NOMO-1 treated with dmso at 0.1 percent for 144 hours (cell line): ENCODE measurements at regions not wholly inside any gene's neighbourhood (a gene's known extent, or its start where the extent isn't known, plus 50 kb on each side); places are given as distances from the start of the nearest gene placed in this dataset.

Source experiments
- DNase-seq: peaks from one replicate; lab custom pipeline; 2025; ENCODE audit not compliant: unreplicated experiment; lab: John Stamatoyannopoulos, UW

GRCh38 chr10:90975096-90975495 lies 54.2 kb upstream of the ANKRD1 start:
- DNase-seq, result no peak

- no peak for DNase-seq
These were observed 56.4 kb upstream of the ANKRD1 start for GRCh38 chr10:90977162-90977854.

GRCh38 chr10:90977855-90978486 lies 57.1 kb upstream of the ANKRD1 start:
- DNase-seq, result no peak

GRCh38 chr10:90982406-90983008 lies 61.6 kb upstream of the ANKRD1 start:
- DNase-seq, result no peak

- DNase-seq, result no peak
These were observed 63.1 kb upstream of the ANKRD1 start for GRCh38 chr10:90983914-90984549.

GRCh38 chr10:90984898-90985297 lies 64.0 kb upstream of the ANKRD1 start:
- no peak for DNase-seq

GRCh38 chr10:90985321-90985933 lies 64.5 kb upstream of the ANKRD1 start:
- DNase-seq, result no peak

GRCh38 chr10:90986136-90986760 lies 65.4 kb upstream of the ANKRD1 start:
- no peak for DNase-seq

- DNase-seq, result no peak
These were observed 66.0 kb upstream of the ANKRD1 start for GRCh38 chr10:90986870-90987269.

GRCh38 chr10:90987383-90987782 lies 66.5 kb upstream of the ANKRD1 start:
- DNase-seq, result no peak

- DNase-seq, result no peak
These were observed 67.1 kb upstream of the ANKRD1 start for GRCh38 chr10:90988024-90988423.

GRCh38 chr10:90988802-90989201 lies 67.9 kb upstream of the ANKRD1 start:
- DNase-seq, result no peak

GRCh38 chr10:90989378-90989777 lies 68.5 kb upstream of the ANKRD1 start:
- DNase-seq, result no peak

- DNase-seq, result no peak
These were observed 71.6 kb upstream of the ANKRD1 start for GRCh38 chr10:90992462-90992861.

- DNase-seq, result no peak
These were observed 72.5 kb upstream of the ANKRD1 start for GRCh38 chr10:90993340-90993739.

- no peak for DNase-seq
These were observed 76.8 kb upstream of the ANKRD1 start for GRCh38 chr10:90997670-90998069.

- no peak for DNase-seq
These were observed 78.0 kb upstream of the ANKRD1 start for GRCh38 chr10:90998733-90999511.

GRCh38 chr10:90999512-91000172 lies 78.8 kb upstream of the ANKRD1 start:
- no peak for DNase-seq

GRCh38 chr10:91000470-91000869 lies 79.6 kb upstream of the ANKRD1 start:
- no peak for DNase-seq

- no peak for DNase-seq
These were observed 80.1 kb upstream of the ANKRD1 start for GRCh38 chr10:91000985-91001384.
